ENCODE measurements at regions not wholly inside any gene's neighbourhood (a gene's known extent, or its start where the extent isn't known, plus 50 kb on each side); places are given as distances from the start of the nearest gene placed in this dataset.

DNA sequence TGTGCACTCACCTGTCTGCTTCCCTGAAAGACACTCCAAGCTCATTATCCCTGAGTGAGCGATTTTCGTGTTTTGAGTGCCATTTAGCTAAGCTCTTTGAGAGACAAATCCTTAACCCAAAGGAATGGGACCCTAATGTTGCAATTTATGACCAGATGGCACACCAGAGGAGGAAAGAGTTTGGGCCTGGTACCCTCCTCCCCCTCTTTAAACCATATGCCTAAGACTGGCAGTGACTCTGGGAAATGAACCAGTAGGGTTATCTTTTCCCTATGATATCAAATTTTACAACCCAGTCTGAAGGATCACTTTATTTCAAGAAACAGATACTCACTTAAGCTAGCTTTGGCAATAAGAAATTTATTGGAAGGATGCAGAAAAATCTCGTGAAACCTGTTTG is 550.4 kb downstream of the TOX3 start:
- TF ChIP-seq, protein P1, sequence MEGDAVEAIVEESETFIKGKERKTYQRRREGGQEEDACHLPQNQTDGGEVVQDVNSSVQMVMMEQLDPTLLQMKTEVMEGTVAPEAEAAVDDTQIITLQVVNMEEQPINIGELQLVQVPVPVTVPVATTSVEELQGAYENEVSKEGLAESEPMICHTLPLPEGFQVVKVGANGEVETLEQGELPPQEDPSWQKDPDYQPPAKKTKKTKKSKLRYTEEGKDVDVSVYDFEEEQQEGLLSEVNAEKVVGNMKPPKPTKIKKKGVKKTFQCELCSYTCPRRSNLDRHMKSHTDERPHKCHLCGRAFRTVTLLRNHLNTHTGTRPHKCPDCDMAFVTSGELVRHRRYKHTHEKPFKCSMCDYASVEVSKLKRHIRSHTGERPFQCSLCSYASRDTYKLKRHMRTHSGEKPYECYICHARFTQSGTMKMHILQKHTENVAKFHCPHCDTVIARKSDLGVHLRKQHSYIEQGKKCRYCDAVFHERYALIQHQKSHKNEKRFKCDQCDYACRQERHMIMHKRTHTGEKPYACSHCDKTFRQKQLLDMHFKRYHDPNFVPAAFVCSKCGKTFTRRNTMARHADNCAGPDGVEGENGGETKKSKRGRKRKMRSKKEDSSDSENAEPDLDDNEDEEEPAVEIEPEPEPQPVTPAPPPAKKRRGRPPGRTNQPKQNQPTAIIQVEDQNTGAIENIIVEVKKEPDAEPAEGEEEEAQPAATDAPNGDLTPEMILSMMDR (conservative IDR thresholded peaks at IDR 0.05; ENCODE audit: low read depth, low read length): no peak
- TF ChIP-seq BHLHE40 (IDR thresholded peaks at IDR 0.05; ENCODE audit: low read depth, low read length) (no peak), POLR2A (IDR thresholded peaks at IDR 0.05; ENCODE audit: low read depth, low read length) (no peak), SMC3 (IDR thresholded peaks at IDR 0.05; ENCODE audit: low read depth, low read length) (no peak), RAD21 (IDR thresholded peaks at IDR 0.05; ENCODE audit: low read length) (no peak), CEBPB (IDR thresholded peaks at IDR 0.05; ENCODE audit: low read depth, low read length) (no peak), MXI1 (IDR thresholded peaks at IDR 0.05; ENCODE audit: borderline replicate concordance, low read depth, low read length) (no peak), RFX5 (IDR thresholded peaks at IDR 0.05; ENCODE audit: low read depth, low read length) (no peak), RCOR1 (IDR thresholded peaks at IDR 0.05; ENCODE audit: insufficient replicate concordance, low read length) (no peak), MAFK (IDR thresholded peaks at IDR 0.05; ENCODE audit: low read depth, low read length) (no peak)
- TF ChIP-seq, protein P2, sequence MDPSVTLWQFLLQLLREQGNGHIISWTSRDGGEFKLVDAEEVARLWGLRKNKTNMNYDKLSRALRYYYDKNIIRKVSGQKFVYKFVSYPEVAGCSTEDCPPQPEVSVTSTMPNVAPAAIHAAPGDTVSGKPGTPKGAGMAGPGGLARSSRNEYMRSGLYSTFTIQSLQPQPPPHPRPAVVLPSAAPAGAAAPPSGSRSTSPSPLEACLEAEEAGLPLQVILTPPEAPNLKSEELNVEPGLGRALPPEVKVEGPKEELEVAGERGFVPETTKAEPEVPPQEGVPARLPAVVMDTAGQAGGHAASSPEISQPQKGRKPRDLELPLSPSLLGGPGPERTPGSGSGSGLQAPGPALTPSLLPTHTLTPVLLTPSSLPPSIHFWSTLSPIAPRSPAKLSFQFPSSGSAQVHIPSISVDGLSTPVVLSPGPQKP (IDR thresholded peaks at IDR 0.05; ENCODE audit: borderline replicate concordance, low read depth, low read length): no peak
- TF ChIP-seq, protein P3, sequence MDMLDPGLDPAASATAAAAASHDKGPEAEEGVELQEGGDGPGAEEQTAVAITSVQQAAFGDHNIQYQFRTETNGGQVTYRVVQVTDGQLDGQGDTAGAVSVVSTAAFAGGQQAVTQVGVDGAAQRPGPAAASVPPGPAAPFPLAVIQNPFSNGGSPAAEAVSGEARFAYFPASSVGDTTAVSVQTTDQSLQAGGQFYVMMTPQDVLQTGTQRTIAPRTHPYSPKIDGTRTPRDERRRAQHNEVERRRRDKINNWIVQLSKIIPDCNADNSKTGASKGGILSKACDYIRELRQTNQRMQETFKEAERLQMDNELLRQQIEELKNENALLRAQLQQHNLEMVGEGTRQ (IDR thresholded peaks at IDR 0.05; ENCODE audit: low read depth, low read length): no peak

Measured in IMR-90 (cell line).